ENCODE measurements at regions not wholly inside any gene's neighbourhood (a gene's known extent, or its start where the extent isn't known, plus 50 kb on each side); places are given as distances from the start of the nearest gene placed in this dataset.
A peak's percentile ranks its signal among the peaks of the same experiment; 100 is the strongest.

- no peaks in the 10 kb centered on the region for H3K27me3 Mint-ChIP-seq (ENCODE audit: unreplicated experiment)
- DNase-seq (ENCODE audit: low spot score) = peak; percentile 78
- no peaks in the 10 kb centered on the region for H3K36me3 Mint-ChIP-seq (ENCODE audit: low read depth, unreplicated experiment)
- H3K9me3 Mint-ChIP-seq (ENCODE audit: unreplicated experiment) = peaks cover 5% of the 10 kb centered on the region
- TF ChIP-seq, protein P1, sequence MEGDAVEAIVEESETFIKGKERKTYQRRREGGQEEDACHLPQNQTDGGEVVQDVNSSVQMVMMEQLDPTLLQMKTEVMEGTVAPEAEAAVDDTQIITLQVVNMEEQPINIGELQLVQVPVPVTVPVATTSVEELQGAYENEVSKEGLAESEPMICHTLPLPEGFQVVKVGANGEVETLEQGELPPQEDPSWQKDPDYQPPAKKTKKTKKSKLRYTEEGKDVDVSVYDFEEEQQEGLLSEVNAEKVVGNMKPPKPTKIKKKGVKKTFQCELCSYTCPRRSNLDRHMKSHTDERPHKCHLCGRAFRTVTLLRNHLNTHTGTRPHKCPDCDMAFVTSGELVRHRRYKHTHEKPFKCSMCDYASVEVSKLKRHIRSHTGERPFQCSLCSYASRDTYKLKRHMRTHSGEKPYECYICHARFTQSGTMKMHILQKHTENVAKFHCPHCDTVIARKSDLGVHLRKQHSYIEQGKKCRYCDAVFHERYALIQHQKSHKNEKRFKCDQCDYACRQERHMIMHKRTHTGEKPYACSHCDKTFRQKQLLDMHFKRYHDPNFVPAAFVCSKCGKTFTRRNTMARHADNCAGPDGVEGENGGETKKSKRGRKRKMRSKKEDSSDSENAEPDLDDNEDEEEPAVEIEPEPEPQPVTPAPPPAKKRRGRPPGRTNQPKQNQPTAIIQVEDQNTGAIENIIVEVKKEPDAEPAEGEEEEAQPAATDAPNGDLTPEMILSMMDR (IDR thresholded peaks at IDR 0.05; ENCODE audit: unreplicated experiment) = peak; percentile 92
- H3K4me3 Mint-ChIP-seq (ENCODE audit: unreplicated experiment) = peak overlapping the region; percentile 42
- H3K4me1 Mint-ChIP-seq (ENCODE audit: unreplicated experiment) = peaks cover 15% of the 10 kb centered on the region
- H3K27ac Mint-ChIP-seq (ENCODE audit: unreplicated experiment) = peak overlapping the region; percentile 70
Measured at GRCh38 chr2:168346725-168347477, 99.5 kb upstream of the STK39 start.

DNA sequence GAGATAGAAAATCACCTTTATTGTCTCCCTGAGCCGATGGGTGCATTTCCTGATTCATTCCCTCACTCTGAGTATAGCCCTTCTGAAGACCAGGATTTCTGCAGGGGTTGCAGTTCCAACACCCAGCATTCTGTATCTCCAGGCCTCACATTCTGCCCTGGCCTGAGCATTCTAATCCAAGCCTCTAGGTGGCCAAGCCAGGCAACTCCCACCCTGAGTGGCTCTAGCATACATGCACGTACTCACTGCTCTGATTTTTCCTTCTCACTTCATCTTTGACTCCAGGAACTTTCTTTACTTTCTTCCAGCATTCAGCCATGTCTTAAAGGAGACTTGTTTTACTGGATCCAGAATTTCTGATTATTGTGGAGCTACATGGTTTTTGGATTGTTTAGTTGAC lies 100.7 kb upstream of the STK39 start:
- Mint-ChIP-seq H3K27ac (ENCODE audit: unreplicated experiment) (no peak overlapping the region), H3K4me1 (ENCODE audit: unreplicated experiment) (peaks cover 15% of the 10 kb centered on the region), H3K27me3 (ENCODE audit: unreplicated experiment) (no peaks in the 10 kb centered on the region), H3K36me3 (ENCODE audit: low read depth, unreplicated experiment) (no peaks in the 10 kb centered on the region), H3K4me3 (ENCODE audit: unreplicated experiment) (no peak overlapping the region), H3K9me3 (ENCODE audit: unreplicated experiment) (peaks cover 5% of the 10 kb centered on the region)
- peak; percentile 44 for DNase-seq (ENCODE audit: low spot score)
- TF ChIP-seq, protein P1 (IDR thresholded peaks at IDR 0.05; ENCODE audit: unreplicated experiment) = peak; percentile 56

- DNase-seq (ENCODE audit: low spot score) = no peak
- H3K27ac Mint-ChIP-seq (ENCODE audit: unreplicated experiment) = no peak overlapping the region
- no peaks in the 10 kb centered on the region for H3K36me3 Mint-ChIP-seq (ENCODE audit: low read depth, unreplicated experiment)
- TF ChIP-seq, protein P1 (IDR thresholded peaks at IDR 0.05; ENCODE audit: unreplicated experiment) = no peak
- H3K27me3 Mint-ChIP-seq (ENCODE audit: unreplicated experiment) = peaks cover 3% of the 10 kb centered on the region
- H3K4me3 Mint-ChIP-seq (ENCODE audit: unreplicated experiment) = no peak overlapping the region
- H3K4me1 Mint-ChIP-seq (ENCODE audit: unreplicated experiment) = peaks cover 19% of the 10 kb centered on the region
- H3K9me3 Mint-ChIP-seq (ENCODE audit: unreplicated experiment) = peaks cover 5% of the 10 kb centered on the region
Measured at GRCh38 chr2:168350380-168350779, 103.0 kb upstream of the STK39 start.

DNA sequence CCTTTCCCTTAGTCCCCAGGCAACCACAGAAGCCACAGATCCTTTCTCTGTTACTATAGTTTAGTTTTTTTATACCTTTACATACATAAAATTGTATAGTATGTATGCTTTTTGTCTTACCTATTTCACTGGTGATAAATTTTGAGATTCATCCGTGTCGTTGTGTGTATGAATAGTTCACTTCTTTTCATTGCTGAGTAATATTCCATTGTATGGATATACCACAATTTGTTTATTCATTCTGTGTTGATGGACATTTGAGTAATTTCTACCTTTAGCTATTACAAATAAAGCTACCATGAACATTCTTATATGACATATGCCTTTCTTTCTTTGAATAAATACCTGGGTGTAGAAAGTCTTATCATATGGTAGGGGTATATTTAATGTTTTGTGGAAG lies 102.8 kb upstream of the CERS6 start:
- Mint-ChIP-seq H3K9me3 (ENCODE audit: unreplicated experiment) (no peaks in the 10 kb centered on the region), H3K27me3 (ENCODE audit: unreplicated experiment) (peaks cover 3% of the 10 kb centered on the region), H3K4me3 (ENCODE audit: unreplicated experiment) (no peak overlapping the region), H3K27ac (ENCODE audit: unreplicated experiment) (no peak overlapping the region), H3K36me3 (ENCODE audit: low read depth, unreplicated experiment) (no peaks in the 10 kb centered on the region), H3K4me1 (ENCODE audit: unreplicated experiment) (peaks cover 9% of the 10 kb centered on the region)
- TF ChIP-seq, protein P1 (IDR thresholded peaks at IDR 0.05; ENCODE audit: unreplicated experiment) = no peak
- no peak for DNase-seq (ENCODE audit: low spot score)

DNA sequence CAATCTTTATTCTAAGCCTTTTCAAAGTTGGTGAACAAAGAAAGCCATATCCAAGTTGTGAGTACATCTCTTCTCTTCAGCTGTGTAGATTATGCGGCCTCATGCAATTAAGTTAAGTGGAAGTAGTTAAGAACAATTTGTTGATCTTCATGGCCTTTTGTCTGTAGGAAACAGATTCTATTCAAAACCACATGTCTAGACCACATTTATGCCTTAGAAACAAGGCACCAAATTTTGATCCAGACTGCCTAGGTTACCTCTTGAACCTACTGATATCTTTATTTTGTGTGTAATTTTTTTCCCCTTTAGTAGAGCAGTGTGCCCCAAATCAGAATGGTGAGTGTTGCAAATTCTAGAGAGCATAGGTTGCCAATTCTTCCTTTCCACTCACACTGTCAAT lies 101.6 kb upstream of the CERS6 start:
- Mint-ChIP-seq H3K27me3 (ENCODE audit: unreplicated experiment) (peaks cover 3% of the 10 kb centered on the region), H3K9me3 (ENCODE audit: unreplicated experiment) (no peaks in the 10 kb centered on the region), H3K4me1 (ENCODE audit: unreplicated experiment) (peaks cover 9% of the 10 kb centered on the region), H3K4me3 (ENCODE audit: unreplicated experiment) (no peak overlapping the region), H3K27ac (ENCODE audit: unreplicated experiment) (no peak overlapping the region), H3K36me3 (ENCODE audit: low read depth, unreplicated experiment) (no peaks in the 10 kb centered on the region)
- DNase-seq (ENCODE audit: low spot score) = no peak
- TF ChIP-seq, protein P1 (IDR thresholded peaks at IDR 0.05; ENCODE audit: unreplicated experiment) = no peak
